ENCODE measurements at regions not wholly inside any gene's neighbourhood (a gene's known extent, or its start where the extent isn't known, plus 50 kb on each side); places are given as distances from the start of the nearest gene placed in this dataset.

DNA sequence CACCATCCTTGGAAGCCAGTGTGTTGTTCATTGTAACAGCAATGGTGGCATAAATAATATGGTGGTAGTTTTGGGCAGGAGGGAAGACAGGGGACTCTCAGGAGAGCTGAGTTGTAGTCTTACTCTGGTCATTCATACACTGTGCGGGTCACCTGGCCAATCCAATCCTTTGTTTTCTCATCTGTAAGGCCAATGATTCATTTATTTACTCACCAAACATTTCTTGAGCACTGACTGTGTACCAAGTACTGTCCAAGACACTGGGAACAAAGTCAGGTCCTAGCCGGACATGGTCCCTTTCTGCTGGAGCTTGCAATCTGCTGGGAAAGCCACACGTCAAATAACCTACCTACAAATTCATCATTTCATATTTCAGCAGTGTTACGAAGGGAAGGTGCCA lies 302.7 kb downstream of the CYP26B1 start:
- no peak for DNase-seq (ENCODE audit: low read depth)

DNA sequence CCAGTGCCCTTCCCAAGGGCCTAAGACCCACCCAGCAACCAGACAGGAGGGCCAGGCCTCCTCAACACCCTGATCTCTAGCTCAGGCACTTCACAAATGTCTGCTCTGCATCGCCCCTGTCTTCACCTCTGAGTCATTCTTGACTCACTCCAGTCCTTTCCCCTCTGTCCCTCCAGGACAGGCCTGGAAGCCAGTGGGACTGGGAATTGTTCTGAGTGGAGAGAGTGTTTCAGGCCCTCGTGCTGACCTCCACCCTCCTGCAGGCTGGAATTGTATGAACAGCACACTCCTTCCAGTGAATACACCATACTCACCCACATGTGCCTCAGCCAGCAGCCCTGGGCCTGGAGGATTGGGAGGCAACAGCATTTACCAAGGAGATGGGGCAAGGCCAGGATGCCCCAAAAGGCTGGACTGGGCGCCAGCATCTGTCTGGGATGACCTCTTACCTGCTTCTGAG lies 304.2 kb downstream of the CYP26B1 start:
- peak; percentile 89 for DNase-seq (ENCODE audit: low read depth)

GRCh38 chr2:71842744-71843143 lies 304.9 kb downstream of the CYP26B1 start:
- DNase-seq (ENCODE audit: low read depth): no peak

DNA sequence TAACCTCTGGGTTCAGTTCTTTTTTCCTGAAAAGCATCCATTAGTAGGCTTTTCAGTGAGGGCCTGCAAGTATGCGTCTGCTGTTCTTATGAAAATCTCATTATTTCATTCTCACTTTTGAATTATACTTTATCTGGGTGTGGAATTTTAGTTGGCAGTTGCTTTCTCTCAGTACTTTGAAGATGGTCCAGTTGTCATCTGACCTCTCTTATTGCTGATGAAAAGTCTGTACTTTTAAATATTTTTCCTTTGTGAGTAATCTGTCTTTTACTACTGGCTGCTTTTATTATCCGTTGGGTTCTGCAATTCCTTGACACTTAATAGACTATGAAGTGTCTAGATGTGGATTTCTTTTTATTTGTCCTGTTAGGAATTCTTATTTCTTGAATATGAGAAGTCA lies 307.8 kb downstream of the CYP26B1 start:
- no peak for DNase-seq (ENCODE audit: low read depth)

GRCh38 chr2:71834796-71835195 lies 312.9 kb downstream of the CYP26B1 start:
- no peak for DNase-seq (ENCODE audit: low read depth)

GRCh38 chr2:71833855-71834560 lies 313.7 kb downstream of the CYP26B1 start:
- DNase-seq (ENCODE audit: low read depth): peak; percentile 98

- DNase-seq (ENCODE audit: low read depth): no peak
Observed at GRCh38 chr2:71833272-71833671, 314.4 kb downstream of the CYP26B1 start.

DNA sequence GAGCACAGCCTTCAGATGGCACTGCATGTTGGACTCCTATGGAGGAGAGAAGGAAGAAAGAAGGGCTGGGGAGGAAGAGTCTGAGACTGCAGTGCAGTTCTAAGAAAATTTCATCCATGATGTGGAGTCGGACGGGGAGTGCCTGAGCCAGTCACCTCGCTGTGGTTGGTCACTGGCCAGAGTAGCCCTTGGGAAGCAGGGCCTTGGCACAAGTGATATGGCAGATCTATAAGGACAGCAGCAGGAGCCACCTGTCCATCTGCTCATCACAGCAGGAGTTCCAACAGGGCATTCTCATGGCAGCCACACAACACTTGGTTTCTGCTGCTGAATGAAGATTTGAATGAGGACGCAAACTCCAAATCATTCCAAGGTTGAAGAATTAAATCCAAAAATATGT lies 314.8 kb downstream of the CYP26B1 start:
- DNase-seq (ENCODE audit: low read depth): no peak

GRCh38 chr2:71832388-71832787 lies 315.3 kb downstream of the CYP26B1 start:
- DNase-seq (ENCODE audit: low read depth): peak; percentile 79

- peak; percentile 96 for DNase-seq (ENCODE audit: low read depth)
Observed at GRCh38 chr2:71831193-71831577, 316.5 kb downstream of the CYP26B1 start.

- DNase-seq (ENCODE audit: low read depth): peak; percentile 85
Observed at GRCh38 chr2:71830497-71831192, 317.0 kb downstream of the CYP26B1 start.

GRCh38 chr2:71829008-71829407 lies 318.7 kb downstream of the CYP26B1 start:
- DNase-seq (ENCODE audit: low read depth): no peak

DNA sequence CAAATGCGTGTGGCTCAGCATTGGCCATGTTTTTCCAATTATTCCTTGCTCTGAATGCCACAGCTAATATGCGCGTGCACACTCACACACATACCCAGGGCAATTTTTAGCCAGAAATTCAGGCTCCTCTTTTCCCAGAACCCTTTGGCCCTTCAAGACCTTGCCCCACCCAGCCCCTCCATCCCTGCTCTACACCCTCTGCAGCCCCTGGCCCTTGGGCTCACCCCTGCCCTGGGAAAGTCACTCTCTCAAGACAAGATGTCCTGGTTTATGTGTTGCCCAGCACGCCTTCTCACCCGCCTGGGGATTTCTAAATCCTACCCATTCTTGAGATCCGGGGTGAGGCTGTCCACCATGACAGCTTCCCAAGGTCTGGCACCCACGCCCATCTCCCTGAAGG lies 319.7 kb downstream of the CYP26B1 start:
- no peak for DNase-seq (ENCODE audit: low read depth)

DNA sequence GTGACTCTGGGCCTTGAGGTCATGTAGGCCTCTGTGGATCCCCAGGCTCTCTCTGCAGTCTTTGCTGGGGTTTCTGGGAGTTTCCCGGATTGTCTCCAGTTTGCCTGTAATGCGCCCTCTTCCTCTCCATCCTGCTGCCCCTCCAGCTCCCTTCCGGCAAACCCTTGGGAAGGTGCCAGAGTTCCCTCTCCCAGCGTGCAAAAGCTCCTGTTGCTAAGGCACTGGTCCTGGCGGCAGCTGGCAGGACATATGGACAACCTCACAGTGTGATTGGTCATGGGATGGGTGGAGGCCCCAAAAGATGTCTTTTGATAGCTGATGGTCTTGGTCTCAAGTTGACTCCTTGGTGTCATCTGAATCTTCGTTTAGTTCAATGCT lies 320.1 kb downstream of the CYP26B1 start:
- no peak for DNase-seq (ENCODE audit: low read depth)

- no peak for DNase-seq (ENCODE audit: low read depth)
Observed at GRCh38 chr2:71826826-71827523, 320.7 kb downstream of the CYP26B1 start.

- no peak for DNase-seq (ENCODE audit: low read depth)
Observed at GRCh38 chr2:71826299-71826698, 321.4 kb downstream of the CYP26B1 start.

DNA sequence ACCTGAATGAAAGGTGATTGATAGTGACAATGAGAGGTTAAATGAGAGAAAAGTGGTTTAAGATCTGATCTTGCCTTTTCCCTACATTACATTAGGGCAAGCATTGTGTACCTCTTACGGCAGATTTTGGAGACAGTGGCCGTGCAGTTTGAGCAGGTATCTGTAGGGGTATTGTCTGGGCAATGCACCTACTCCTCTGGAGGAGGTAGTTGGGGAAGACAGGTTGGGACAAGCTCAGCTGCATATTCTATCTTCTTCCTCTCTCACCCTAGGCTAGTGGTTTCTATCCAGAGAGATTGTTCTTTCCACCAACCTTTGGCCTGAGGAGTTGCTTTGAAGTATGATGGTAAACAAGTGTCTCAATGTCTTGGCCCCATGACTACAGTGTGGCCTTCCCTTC lies 323.2 kb downstream of the CYP26B1 start:
- DNase-seq (ENCODE audit: low read depth): no peak

DNA sequence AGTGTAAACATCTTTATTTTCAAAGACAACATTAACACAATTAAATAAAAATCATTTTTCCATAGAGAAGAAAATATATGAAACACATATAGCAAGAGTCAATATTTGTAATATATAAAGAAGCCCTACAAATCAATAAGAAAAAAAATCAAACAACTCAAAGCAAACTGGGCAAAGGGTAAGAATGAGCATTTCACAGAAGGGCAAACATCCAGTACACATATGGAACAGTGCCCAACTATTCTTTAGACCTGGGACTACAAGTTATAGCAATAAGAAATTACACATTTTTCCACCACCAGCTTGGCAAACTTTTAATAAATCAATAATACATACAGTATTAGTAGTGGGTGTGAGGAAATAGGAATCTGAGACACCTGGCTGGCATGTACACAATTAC lies 324.1 kb downstream of the CYP26B1 start:
- no peak for DNase-seq (ENCODE audit: low read depth)

- DNase-seq (ENCODE audit: low read depth): peak; percentile 69
Observed at GRCh38 chr2:71822463-71822862, 325.2 kb downstream of the CYP26B1 start.

DNA sequence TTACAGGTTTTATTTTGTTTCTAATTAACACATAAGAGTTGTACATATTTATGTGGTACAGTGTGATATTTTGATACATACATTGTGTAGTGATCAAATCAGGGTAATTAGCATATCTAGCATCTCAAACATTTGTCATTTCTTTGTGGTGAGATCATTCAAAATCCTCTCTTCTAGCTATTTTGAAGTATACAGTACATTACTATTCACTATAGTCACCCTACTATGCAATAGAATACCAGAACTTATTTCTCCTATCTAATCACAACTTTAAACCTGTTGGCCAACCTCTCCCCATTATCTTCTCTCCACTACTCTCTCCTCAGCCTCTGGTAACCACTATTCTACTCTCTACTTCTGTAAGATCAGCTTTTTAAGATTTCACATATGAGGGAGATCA lies 325.8 kb downstream of the CYP26B1 start:
- peak; percentile 38 for DNase-seq (ENCODE audit: low read depth)

DNA sequence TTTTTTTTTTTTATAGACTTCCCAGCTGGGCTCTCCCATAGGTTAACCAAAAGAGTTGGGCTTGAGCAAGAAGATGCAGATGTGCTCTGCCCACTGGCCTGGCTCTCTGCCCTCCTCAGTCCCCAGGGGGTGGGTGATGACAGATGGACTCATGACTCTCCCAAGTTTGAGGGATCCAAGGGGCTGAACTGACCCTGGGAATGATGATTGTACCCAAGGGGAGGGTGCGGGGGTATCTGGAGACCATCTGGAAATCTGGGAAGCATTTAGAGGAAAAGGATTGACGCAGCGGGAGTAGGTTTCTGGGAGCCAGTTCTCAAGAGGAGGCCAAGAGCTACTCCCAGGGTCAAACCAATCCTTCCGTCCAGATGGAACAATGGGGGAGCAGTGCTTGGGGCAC lies 330.8 kb downstream of the CYP26B1 start:
- DNase-seq (ENCODE audit: low read depth): no peak

DNA sequence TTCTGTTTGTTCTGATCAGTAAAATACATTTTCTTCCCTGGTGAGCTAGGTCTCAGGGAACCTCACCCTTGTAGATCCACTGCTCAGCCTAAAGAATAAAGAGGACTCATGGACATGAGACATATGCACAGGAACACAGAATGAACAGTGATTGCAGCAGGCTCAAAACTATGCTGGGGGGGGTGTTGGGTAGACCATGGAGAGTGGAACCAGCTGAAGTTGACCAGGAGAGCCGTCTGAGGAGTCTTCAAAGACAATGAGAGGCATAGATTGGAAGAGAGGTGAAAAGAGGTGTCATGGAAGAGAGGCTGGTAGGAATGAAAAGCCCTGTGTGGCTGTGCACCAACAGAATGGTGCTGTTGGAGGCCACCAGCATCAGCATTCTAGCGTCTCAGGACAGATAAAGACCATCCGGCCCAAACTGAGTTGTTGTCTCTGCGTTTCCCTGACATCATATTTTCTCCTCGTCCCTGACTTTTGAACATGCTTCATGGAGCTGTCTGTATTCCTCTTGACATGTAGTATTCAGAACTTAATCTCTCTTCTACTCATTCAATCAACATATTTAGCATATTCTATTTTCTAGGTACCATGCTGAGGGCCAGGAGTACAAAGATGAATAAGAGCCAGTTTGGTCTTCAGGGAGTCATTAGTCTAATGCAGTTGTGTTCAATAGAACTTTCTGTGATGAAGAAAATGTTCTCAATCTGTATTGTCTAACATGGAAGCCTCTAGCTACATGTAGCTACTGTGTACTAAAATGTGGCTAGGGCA lies 331.8 kb downstream of the CYP26B1 start:
- DNase-seq (ENCODE audit: low read depth): no peak
